ENCODE measurements at regions not wholly inside any gene's neighbourhood (a gene's known extent, or its start where the extent isn't known, plus 50 kb on each side); places are given as distances from the start of the nearest gene placed in this dataset.

DNA sequence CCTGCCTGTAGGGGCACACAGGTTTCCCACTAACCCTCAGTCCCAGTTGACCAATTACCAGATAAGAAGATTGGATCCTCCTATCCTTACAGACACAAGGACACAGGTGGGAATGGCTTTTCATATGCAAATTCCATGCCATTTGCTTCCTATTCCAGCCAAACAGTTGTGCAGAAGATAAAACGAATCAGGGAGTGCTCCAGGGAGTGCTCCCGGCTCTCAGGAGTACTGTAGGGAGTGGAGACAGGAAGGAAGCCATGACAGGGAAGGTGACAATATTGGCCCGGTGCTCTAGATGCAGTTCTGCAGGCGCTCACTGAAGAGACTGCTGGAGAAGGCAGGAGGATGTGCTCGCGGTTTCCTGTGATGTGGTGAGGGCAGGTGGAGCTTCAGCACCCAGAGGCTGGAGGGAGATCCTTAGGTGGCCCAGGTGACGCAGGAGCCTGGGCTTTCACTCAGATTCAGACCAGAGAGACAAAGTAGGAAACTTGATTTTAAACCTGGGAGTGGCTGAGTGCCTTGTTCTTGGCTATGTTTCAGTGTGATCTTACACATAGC, 260.0 kb downstream of the AUH start:
- no peak overlapping the region for H3K4me3 ChIP-seq (ENCODE audit: low read length)
- no peaks in the 10 kb centered on the region for H3K36me3 ChIP-seq (ENCODE audit: control insufficient read depth, insufficient read depth, low read length)
- no peak overlapping the region for H3K9ac ChIP-seq (ENCODE audit: low read length)
- no peaks in the 10 kb centered on the region for H3K27me3 ChIP-seq (ENCODE audit: control insufficient read depth, insufficient read depth, low read length)
- no peaks in the 10 kb centered on the region for H3K9me3 ChIP-seq (ENCODE audit: control insufficient read depth, low read length)
- peaks cover 19% of the 10 kb centered on the region for H3K4me1 ChIP-seq (ENCODE audit: control insufficient read depth, insufficient read depth, low read length)

GRCh38 chr9:91102269-91102668, 259.4 kb downstream of the AUH start:
- Histone ChIP-seq H3K9me3 (ENCODE audit: control insufficient read depth, low read length) (no peaks in the 10 kb centered on the region), H3K36me3 (ENCODE audit: control insufficient read depth, insufficient read depth, low read length) (no peaks in the 10 kb centered on the region), H3K4me1 (ENCODE audit: control insufficient read depth, insufficient read depth, low read length) (peaks cover 19% of the 10 kb centered on the region), H3K27me3 (ENCODE audit: control insufficient read depth, insufficient read depth, low read length) (no peaks in the 10 kb centered on the region), H3K9ac (ENCODE audit: low read length) (no peak overlapping the region), H3K4me3 (ENCODE audit: low read length) (no peak overlapping the region)

DNA sequence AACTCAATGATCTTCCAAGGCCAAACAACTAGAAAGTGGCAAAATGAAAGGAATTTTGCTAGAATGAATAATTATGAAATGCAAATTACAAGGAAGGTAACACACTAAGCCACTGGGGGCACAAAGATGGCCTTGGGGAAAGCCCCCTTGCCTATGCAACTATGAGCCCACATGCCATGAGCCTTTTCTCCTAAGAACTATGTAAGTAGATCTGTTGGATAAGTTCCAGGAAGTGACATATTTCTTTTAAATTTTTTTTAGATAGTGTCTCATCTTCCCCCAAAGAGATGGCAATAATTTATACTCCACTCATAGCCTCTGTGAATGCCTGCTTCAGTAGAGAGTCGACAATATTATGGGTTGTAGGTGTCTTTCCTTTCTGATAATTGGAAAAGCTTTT, 257.8 kb downstream of the AUH start:
- no peak overlapping the region for H3K4me3 ChIP-seq (ENCODE audit: low read length)
- H3K36me3 ChIP-seq (ENCODE audit: control insufficient read depth, insufficient read depth, low read length): no peaks in the 10 kb centered on the region
- no peak overlapping the region for H3K9ac ChIP-seq (ENCODE audit: low read length)
- H3K9me3 ChIP-seq (ENCODE audit: control insufficient read depth, low read length): no peaks in the 10 kb centered on the region
- no peaks in the 10 kb centered on the region for H3K27me3 ChIP-seq (ENCODE audit: control insufficient read depth, insufficient read depth, low read length)
- H3K4me1 ChIP-seq (ENCODE audit: control insufficient read depth, insufficient read depth, low read length): peaks cover 19% of the 10 kb centered on the region

DNA sequence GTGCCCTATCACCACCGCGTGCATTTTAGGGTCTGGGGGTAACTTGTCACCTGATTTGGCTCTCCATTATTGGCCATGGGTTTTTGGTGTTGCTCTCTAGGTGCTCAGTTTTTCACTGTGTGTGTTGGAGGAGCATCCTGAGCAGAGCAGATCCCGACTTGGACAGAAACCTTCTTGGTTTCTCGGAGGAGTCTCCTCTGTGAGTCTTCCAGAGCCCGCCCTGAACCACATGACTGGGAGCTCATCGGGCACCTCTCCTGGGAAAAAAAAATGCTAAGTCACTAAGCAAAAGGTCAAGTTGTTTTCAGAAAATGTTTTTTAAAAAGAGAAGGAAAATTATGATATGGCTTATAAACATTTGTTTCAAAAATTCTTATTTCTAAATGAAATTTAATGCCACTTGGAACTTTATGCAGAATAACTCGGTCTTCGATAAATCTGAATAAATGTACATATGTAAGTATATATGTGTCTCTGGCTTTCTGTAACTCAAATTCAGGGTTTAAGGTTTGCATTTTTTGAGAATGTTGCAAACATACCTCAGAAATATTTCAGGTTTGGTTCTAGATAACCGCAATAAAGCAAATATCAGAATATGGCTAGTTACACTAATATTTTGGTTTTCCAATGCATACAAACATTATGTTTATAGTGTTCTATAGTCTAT, 255.2 kb downstream of the AUH start:
- Histone ChIP-seq H3K36me3 (ENCODE audit: control insufficient read depth, insufficient read depth, low read length) (no peaks in the 10 kb centered on the region), H3K9me3 (ENCODE audit: control insufficient read depth, low read length) (no peaks in the 10 kb centered on the region), H3K4me3 (ENCODE audit: low read length) (no peak overlapping the region), H3K9ac (ENCODE audit: low read length) (no peak overlapping the region), H3K4me1 (ENCODE audit: control insufficient read depth, insufficient read depth, low read length) (no peaks in the 10 kb centered on the region), H3K27me3 (ENCODE audit: control insufficient read depth, insufficient read depth, low read length) (no peaks in the 10 kb centered on the region)

- Histone ChIP-seq H3K4me3 (ENCODE audit: low read length) (no peak overlapping the region), H3K9me3 (ENCODE audit: control insufficient read depth, low read length) (no peaks in the 10 kb centered on the region), H3K36me3 (ENCODE audit: control insufficient read depth, insufficient read depth, low read length) (no peaks in the 10 kb centered on the region), H3K9ac (ENCODE audit: low read length) (no peak overlapping the region), H3K27me3 (ENCODE audit: control insufficient read depth, insufficient read depth, low read length) (no peaks in the 10 kb centered on the region), H3K4me1 (ENCODE audit: control insufficient read depth, insufficient read depth, low read length) (no peaks in the 10 kb centered on the region)
These were observed 250.5 kb downstream of the AUH start for GRCh38 chr9:91111226-91111625.

DNA sequence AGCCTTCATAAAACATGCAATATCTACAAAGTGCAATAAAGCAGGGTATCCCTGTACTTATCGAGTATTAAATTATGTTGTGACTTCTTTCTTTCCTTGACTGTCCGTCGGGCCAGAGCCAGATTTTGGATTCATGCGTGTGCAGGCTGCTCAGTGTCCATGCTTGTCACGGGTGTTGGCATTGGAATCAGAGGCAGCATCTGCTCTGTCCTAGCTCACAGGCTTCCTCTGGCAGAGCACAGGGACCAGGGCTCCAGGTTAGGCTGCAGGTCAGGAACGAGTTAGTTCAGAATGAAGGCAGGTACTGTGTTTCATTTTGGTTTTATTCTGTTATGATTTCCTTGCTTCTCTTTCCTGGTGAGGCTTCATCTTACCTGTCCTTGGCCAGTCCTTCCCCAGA, 249.8 kb downstream of the AUH start:
- Histone ChIP-seq H3K4me3 (ENCODE audit: low read length) (no peak overlapping the region), H3K27me3 (ENCODE audit: control insufficient read depth, insufficient read depth, low read length) (no peaks in the 10 kb centered on the region), H3K4me1 (ENCODE audit: control insufficient read depth, insufficient read depth, low read length) (no peaks in the 10 kb centered on the region), H3K9ac (ENCODE audit: low read length) (no peak overlapping the region), H3K36me3 (ENCODE audit: control insufficient read depth, insufficient read depth, low read length) (no peaks in the 10 kb centered on the region), H3K9me3 (ENCODE audit: control insufficient read depth, low read length) (no peaks in the 10 kb centered on the region)

- H3K27me3 ChIP-seq (ENCODE audit: control insufficient read depth, insufficient read depth, low read length): no peaks in the 10 kb centered on the region
- H3K4me1 ChIP-seq (ENCODE audit: control insufficient read depth, insufficient read depth, low read length): peaks cover 1% of the 10 kb centered on the region
- no peaks in the 10 kb centered on the region for H3K36me3 ChIP-seq (ENCODE audit: control insufficient read depth, insufficient read depth, low read length)
- H3K4me3 ChIP-seq (ENCODE audit: low read length): no peak overlapping the region
- no peaks in the 10 kb centered on the region for H3K9me3 ChIP-seq (ENCODE audit: control insufficient read depth, low read length)
- H3K9ac ChIP-seq (ENCODE audit: low read length): no peak overlapping the region
These were observed 248.7 kb downstream of the AUH start for GRCh38 chr9:91113016-91113415.

- Histone ChIP-seq H3K9ac (ENCODE audit: low read length) (no peak overlapping the region), H3K27me3 (ENCODE audit: control insufficient read depth, insufficient read depth, low read length) (no peaks in the 10 kb centered on the region), H3K9me3 (ENCODE audit: control insufficient read depth, low read length) (no peaks in the 10 kb centered on the region), H3K4me3 (ENCODE audit: low read length) (no peak overlapping the region), H3K4me1 (ENCODE audit: control insufficient read depth, insufficient read depth, low read length) (peaks cover 7% of the 10 kb centered on the region), H3K36me3 (ENCODE audit: control insufficient read depth, insufficient read depth, low read length) (no peaks in the 10 kb centered on the region)
These were observed 247.3 kb downstream of the AUH start for GRCh38 chr9:91114450-91114849.

DNA sequence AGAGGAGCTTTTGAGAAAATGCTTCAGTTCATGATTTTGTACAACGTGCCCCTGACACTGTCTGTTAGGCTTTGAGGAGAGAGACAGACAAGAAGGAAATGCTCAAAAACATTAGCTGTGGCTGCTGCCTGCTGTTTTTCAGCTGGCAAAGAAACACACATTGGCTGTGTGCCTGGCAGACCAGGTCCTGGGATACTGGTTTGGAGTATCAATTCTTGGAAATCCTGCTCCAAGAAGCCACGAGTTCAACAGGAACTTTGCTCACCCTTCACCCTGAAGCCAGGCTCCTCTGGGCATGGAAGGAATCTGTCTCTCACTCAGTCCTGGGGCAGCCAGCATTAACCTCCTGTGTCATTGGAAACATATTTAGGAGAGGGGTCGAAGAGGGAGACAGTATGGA, 245.5 kb downstream of the AUH start:
- no peaks in the 10 kb centered on the region for H3K9me3 ChIP-seq (ENCODE audit: control insufficient read depth, low read length)
- peaks cover 7% of the 10 kb centered on the region for H3K4me1 ChIP-seq (ENCODE audit: control insufficient read depth, insufficient read depth, low read length)
- H3K9ac ChIP-seq (ENCODE audit: low read length): no peak overlapping the region
- H3K36me3 ChIP-seq (ENCODE audit: control insufficient read depth, insufficient read depth, low read length): no peaks in the 10 kb centered on the region
- H3K27me3 ChIP-seq (ENCODE audit: control insufficient read depth, insufficient read depth, low read length): no peaks in the 10 kb centered on the region
- H3K4me3 ChIP-seq (ENCODE audit: low read length): no peak overlapping the region

DNA sequence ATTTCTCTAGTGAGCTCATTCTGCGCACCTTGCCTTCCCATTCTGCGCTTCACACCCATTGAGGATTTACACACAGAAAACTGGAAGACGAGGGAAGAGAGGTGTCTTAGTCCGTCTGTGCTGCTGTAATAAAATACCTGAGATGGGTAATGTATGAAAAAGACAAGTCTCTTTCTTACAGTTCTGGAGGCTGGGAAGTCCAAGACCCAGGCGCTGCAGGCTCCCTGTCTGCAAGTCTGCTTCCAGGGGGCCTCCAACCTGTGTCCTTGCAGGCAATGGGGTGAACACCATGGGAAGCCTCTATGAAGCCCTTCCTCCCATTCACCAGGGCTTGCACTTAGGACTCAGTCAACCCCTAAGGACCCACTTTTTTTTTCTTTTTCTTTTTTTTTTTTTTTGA, 245.0 kb downstream of the AUH start:
- H3K9me3 ChIP-seq (ENCODE audit: control insufficient read depth, low read length): no peaks in the 10 kb centered on the region
- no peak overlapping the region for H3K4me3 ChIP-seq (ENCODE audit: low read length)
- no peaks in the 10 kb centered on the region for H3K27me3 ChIP-seq (ENCODE audit: control insufficient read depth, insufficient read depth, low read length)
- H3K9ac ChIP-seq (ENCODE audit: low read length): no peak overlapping the region
- H3K36me3 ChIP-seq (ENCODE audit: control insufficient read depth, insufficient read depth, low read length): no peaks in the 10 kb centered on the region
- peaks cover 7% of the 10 kb centered on the region for H3K4me1 ChIP-seq (ENCODE audit: control insufficient read depth, insufficient read depth, low read length)

DNA sequence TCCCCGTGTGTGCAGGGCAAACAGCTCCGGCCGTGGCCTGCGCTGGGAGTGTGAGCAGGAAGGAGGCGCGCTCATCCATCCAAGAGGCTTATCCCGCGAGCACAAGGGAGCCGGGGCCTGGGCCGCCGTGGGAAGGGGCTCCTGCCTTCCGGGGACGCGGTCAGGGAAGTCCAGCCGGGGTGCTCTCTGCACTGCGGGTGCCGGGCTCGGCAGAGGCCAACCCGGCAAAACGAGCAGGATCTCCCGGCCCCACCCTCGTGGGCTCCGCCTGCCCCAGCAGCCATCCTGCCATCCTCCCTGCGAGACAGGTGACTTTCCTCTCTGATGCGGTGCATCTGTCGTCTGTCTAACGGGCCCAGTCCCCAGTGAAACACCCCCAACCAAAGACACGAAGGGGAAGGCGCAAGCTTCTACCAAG, 244.2 kb downstream of the AUH start:
- no peaks in the 10 kb centered on the region for H3K27me3 ChIP-seq (ENCODE audit: control insufficient read depth, insufficient read depth, low read length)
- peak overlapping the region; percentile 54 for H3K9ac ChIP-seq (ENCODE audit: low read length)
- H3K36me3 ChIP-seq (ENCODE audit: control insufficient read depth, insufficient read depth, low read length): no peaks in the 10 kb centered on the region
- peaks cover 7% of the 10 kb centered on the region for H3K4me1 ChIP-seq (ENCODE audit: control insufficient read depth, insufficient read depth, low read length)
- no peak overlapping the region for H3K4me3 ChIP-seq (ENCODE audit: low read length)
- H3K9me3 ChIP-seq (ENCODE audit: control insufficient read depth, low read length): no peaks in the 10 kb centered on the region

DNA sequence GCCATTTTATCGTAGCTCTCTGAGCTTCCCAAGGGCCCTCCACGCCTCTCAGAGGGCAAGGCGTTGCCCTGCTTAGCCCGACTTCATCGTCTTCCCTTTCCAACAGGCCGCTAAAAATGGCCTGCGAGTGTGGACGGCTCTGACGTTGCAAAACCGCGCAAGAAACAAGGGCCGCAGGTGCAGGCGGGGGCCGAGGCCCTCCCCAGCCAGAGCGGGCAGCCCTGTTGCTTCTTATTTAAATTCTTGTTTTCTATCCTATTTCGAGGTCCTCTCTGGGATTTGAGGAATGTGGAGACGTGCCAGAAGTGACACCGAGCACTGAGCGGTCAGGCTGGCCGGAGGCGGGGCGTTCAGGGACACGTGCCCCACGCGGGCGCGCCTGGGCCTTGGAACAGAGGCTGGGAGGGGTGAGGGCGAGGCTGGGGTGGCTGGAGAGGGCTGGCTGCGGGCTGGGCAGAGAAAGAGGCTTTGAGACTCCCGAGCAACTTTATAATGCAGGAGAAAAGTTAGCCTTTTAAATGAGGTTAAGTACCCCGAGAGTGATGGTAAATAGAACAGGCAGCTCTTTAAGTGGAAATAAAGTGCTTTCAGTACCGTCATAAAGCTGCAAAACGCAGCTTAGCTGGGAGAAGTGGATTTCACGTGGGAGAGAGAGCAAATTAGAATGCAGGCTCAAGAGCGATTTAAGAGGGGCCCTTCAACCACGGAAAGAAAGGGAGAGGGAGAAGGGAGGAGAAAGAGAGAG, 243.6 kb downstream of the AUH start:
- H3K4me1 ChIP-seq (ENCODE audit: control insufficient read depth, insufficient read depth, low read length): peaks cover 7% of the 10 kb centered on the region
- H3K9ac ChIP-seq (ENCODE audit: low read length): peak overlapping the region; percentile 54
- H3K4me3 ChIP-seq (ENCODE audit: low read length): peak overlapping the region; percentile 18

More for the DNA sequence above, 243.6 kb downstream of the AUH start:
- Histone ChIP-seq H3K9me3 (ENCODE audit: control insufficient read depth, low read length) (no peaks in the 10 kb centered on the region), H3K36me3 (ENCODE audit: control insufficient read depth, insufficient read depth, low read length) (no peaks in the 10 kb centered on the region), H3K27me3 (ENCODE audit: control insufficient read depth, insufficient read depth, low read length) (no peaks in the 10 kb centered on the region)
